BLaER1 (cell line): ENCODE measurements at regions not wholly inside any gene's neighbourhood (a gene's known extent, or its start where the extent isn't known, plus 50 kb on each side); places are given as distances from the start of the nearest gene placed in this dataset.

ENCODE experiments used
- H3K27ac ChIP-seq: shearing (Covaris generic); formaldehyde crosslinking; 2 replicates; pipeline ENCODE4 v1.8.1; 2022
- H3K27me3 ChIP-seq: shearing (Covaris generic); formaldehyde crosslinking; 2 replicates; pipeline ENCODE4 v1.8.1; 2022
- H3K36me3 ChIP-seq: shearing (Covaris generic); formaldehyde crosslinking; 2 replicates; pipeline ENCODE4 v1.8.1; 2022
- H3K4me1 ChIP-seq: shearing (Covaris generic); formaldehyde crosslinking; 2 replicates; pipeline ENCODE4 v1.8.1; 2022
- H3K4me2 ChIP-seq: shearing (Covaris generic); formaldehyde crosslinking; 2 replicates; pipeline ENCODE4 v1.8.1; 2022
- H3K4me3 ChIP-seq: shearing (Covaris generic); formaldehyde crosslinking; 2 replicates; pipeline ENCODE4 v1.8.1; 2022
- H3K9ac ChIP-seq: shearing (Covaris generic); formaldehyde crosslinking; 2 replicates; pipeline ENCODE4 v1.8.1; 2022
- H3K9me3 ChIP-seq: shearing (Covaris generic); formaldehyde crosslinking; 2 replicates; pipeline ENCODE4 v1.8.1; 2022
- H4K20me1 ChIP-seq: shearing (Covaris generic); formaldehyde crosslinking; 2 replicates; pipeline ENCODE4 v1.8.1; 2022
- Cebpa-rat ChIP-seq: shearing (Covaris generic); IDR thresholded peaks from 2 replicates; pipeline ENCODE4 v1.8.1; 2022

DNA sequence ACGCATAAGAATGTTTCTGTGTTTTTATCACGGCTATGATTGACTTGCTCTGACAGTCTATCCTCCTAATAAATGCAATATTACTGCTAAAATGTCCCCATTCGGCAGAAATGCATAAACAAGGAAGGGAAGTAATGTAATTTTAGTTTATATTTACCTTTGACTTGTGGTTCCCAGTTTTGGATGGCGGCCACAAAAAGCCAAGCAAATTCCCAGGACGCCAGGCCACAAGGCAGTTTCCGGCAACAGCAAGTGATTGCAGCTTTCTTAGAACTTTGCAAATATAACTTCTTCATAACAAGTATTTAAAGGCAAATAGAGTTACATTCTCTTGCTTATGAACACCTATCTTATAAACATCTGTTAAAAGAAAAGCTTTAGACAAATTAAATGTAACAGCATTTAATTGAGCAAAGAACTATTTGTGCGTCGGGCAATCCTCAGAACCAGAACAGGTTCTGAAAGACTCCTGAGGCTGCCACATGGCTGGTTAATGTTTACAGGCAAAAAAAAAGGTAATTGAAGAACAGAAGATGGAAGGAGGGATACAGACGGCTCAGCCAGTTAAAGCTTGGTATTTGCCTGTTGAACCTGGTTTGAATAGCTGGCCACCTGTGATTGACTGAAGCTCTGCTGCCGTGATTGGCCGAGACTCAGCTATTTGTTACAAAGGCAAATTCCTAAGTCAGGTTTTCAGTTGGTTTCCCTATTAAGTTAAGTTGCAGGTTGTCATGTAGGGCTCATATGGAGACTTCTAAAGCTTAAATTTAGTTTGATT is 80.8 kb downstream of the C21orf91 start:
- Histone ChIP-seq H3K4me1 (no peaks in the 10 kb centered on the region), H3K36me3 (no peaks in the 10 kb centered on the region), H3K9me3 (0 out of 2 replicates have a peak, but pooled peaks cover 4% of the 10 kb centered on the region), H3K27ac (no peak overlapping the region), H3K4me2 (no peak overlapping the region), H4K20me1 (no peaks in the 10 kb centered on the region), H3K9ac (no peak overlapping the region), H3K4me3 (no peak overlapping the region), H3K27me3 (no peaks in the 10 kb centered on the region)
- TF ChIP-seq Cebpa-rat = no peak

DNA sequence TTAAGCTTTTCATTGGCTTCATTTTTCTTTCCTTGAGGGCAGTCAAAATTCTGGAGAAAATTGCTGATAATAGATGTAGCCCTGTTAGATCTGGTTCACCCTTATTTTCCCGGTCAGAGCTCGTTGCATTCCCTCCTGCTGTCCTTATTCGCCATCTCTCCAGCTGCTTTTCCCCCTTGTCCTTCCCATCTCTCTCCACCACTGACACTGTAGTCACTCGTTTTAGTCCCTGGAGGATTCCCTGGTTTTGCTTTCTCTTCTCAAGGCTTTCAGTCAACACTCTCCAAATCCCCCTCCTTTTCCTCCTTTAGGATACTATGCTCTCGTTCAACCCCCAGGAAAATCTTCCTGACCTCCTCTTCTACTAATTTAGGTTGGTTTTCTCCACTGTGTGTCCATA is 83.1 kb downstream of the C21orf91 start:
- H3K4me1 ChIP-seq = no peaks in the 10 kb centered on the region
- no peaks in the 10 kb centered on the region for H3K9me3 ChIP-seq
- no peak overlapping the region for H3K27ac ChIP-seq
- H3K4me3 ChIP-seq = no peak overlapping the region
- H4K20me1 ChIP-seq = no peaks in the 10 kb centered on the region
- no peak for TF ChIP-seq Cebpa-rat
- H3K9ac ChIP-seq = no peak overlapping the region
- no peaks in the 10 kb centered on the region for H3K27me3 ChIP-seq
- no peak overlapping the region for H3K4me2 ChIP-seq
- no peaks in the 10 kb centered on the region for H3K36me3 ChIP-seq

GRCh38 chr21:17733209-17733608 is 85.9 kb downstream of the C21orf91 start:
- Histone ChIP-seq H3K4me2 (no peak overlapping the region), H3K27me3 (no peaks in the 10 kb centered on the region), H3K4me1 (no peaks in the 10 kb centered on the region), H3K4me3 (no peak overlapping the region), H3K36me3 (no peaks in the 10 kb centered on the region), H3K9me3 (no peaks in the 10 kb centered on the region), H3K27ac (no peak overlapping the region), H4K20me1 (no peaks in the 10 kb centered on the region), H3K9ac (no peak overlapping the region)
- TF ChIP-seq Cebpa-rat = peak; percentile 57; the same call in 1 of the 2 replicates

- Histone ChIP-seq H3K4me1 (no peaks in the 10 kb centered on the region), H3K9ac (no peak overlapping the region)
Observed at GRCh38 chr21:17732306-17732705, 86.8 kb downstream of the C21orf91 start.

DNA sequence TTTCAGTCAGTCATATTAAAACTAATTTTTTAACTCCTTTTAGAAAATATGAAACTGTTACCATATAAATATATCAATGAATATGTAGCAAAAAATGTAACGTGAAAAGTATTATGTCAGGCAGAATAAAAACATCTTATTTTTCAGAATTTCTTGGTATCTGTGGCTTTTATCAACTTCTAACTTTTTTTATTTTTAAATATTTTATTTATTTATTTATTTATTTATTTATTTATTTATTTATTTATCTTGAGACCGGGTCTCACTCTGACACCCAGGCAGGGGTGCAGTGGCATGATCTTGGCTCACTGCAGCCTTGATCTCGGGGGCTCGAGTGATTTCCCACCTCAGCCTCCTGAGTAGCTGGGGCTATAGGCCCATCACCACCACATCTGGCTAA is 87.6 kb downstream of the C21orf91 start:
- Histone ChIP-seq H3K4me3 (no peak overlapping the region), H3K27me3 (no peaks in the 10 kb centered on the region), H3K36me3 (no peaks in the 10 kb centered on the region), H3K4me2 (no peak overlapping the region), H3K9ac (no peak overlapping the region), H3K9me3 (no peaks in the 10 kb centered on the region), H3K4me1 (no peaks in the 10 kb centered on the region), H4K20me1 (no peaks in the 10 kb centered on the region), H3K27ac (no peak overlapping the region)
- TF ChIP-seq Cebpa-rat = no peak

More at GRCh38 chr21:17732306-17732705, 86.8 kb downstream of the C21orf91 start:
- no peaks in the 10 kb centered on the region for H3K9me3 ChIP-seq
- no peaks in the 10 kb centered on the region for H3K36me3 ChIP-seq
- H3K4me2 ChIP-seq = no peak overlapping the region
- H4K20me1 ChIP-seq = no peaks in the 10 kb centered on the region
- no peak overlapping the region for H3K4me3 ChIP-seq
- H3K27ac ChIP-seq = no peak overlapping the region
- no peaks in the 10 kb centered on the region for H3K27me3 ChIP-seq
- TF ChIP-seq Cebpa-rat = no peak

DNA sequence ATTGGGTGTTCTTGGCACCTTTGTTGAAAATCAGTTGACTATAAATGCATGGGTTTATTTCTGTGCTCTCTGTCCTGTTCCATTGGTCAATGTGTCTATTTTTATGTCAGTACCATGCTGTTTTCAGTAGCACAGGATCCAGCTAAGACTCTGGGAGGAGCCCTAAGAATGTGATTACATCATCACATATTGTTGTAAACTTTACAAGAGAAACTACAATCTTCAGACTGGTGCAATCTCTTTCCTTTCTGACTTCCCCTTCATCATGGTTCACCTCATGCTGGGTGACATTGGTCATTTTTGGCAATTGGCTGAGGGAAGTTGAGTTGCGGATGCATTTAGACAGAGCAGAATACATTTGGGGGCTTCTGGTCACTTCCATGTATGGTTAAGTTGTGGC is 88.4 kb downstream of the C21orf91 start:
- Histone ChIP-seq H4K20me1 (no peaks in the 10 kb centered on the region), H3K4me2 (no peak overlapping the region), H3K27me3 (no peaks in the 10 kb centered on the region), H3K36me3 (no peaks in the 10 kb centered on the region), H3K4me1 (no peaks in the 10 kb centered on the region), H3K9me3 (no peaks in the 10 kb centered on the region), H3K27ac (no peak overlapping the region), H3K4me3 (no peak overlapping the region), H3K9ac (no peak overlapping the region)
- TF ChIP-seq Cebpa-rat = no peak

GRCh38 chr21:17729455-17729854 is 89.7 kb downstream of the C21orf91 start:
- Histone ChIP-seq H3K4me1 (no peaks in the 10 kb centered on the region), H3K4me3 (no peak overlapping the region), H3K4me2 (no peak overlapping the region), H3K27me3 (no peaks in the 10 kb centered on the region), H3K9me3 (no peaks in the 10 kb centered on the region; the same call in 1 of the 2 replicates), H3K9ac (no peak overlapping the region), H4K20me1 (no peaks in the 10 kb centered on the region), H3K27ac (no peak overlapping the region), H3K36me3 (no peaks in the 10 kb centered on the region)
- TF ChIP-seq Cebpa-rat = no peak

GRCh38 chr21:17727361-17727760 is 91.8 kb downstream of the C21orf91 start:
- H3K4me2 ChIP-seq = no peak overlapping the region
- H4K20me1 ChIP-seq = no peaks in the 10 kb centered on the region
- no peaks in the 10 kb centered on the region for H3K4me1 ChIP-seq
- no peaks in the 10 kb centered on the region; the same call in 1 of the 2 replicates for H3K9me3 ChIP-seq
- H3K36me3 ChIP-seq = no peaks in the 10 kb centered on the region
- no peak for TF ChIP-seq Cebpa-rat
- no peak overlapping the region for H3K4me3 ChIP-seq
- no peak overlapping the region for H3K27ac ChIP-seq
- H3K9ac ChIP-seq = no peak overlapping the region
- H3K27me3 ChIP-seq = no peaks in the 10 kb centered on the region

- no peak overlapping the region for H3K9ac ChIP-seq
Observed at GRCh38 chr21:17726047-17726829, 92.9 kb downstream of the C21orf91 start.

DNA sequence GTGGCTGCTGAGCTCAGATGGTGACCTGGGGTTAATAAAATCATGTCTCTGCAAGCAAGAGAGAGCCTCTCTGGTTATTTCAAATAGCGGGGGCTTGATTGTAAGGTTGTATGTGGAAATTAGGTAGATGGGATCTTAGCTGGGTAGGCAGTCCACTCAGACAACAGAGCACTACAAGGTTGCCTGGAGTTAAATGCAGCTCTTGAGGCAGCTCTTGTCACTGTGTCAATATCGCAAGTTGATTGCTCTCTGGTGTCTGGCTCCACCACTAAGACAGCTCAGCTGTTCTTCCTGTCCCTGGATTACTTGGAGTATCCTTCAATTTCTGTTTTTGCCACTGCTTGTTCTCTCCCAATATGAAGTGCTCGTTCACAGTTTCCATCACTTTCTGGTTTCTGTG is 93.8 kb downstream of the C21orf91 start:
- Histone ChIP-seq H3K9ac (no peak overlapping the region), H3K36me3 (no peaks in the 10 kb centered on the region), H3K4me3 (no peak overlapping the region), H3K9me3 (no peaks in the 10 kb centered on the region; the same call in 1 of the 2 replicates), H3K4me2 (no peak overlapping the region), H4K20me1 (no peaks in the 10 kb centered on the region), H3K4me1 (no peaks in the 10 kb centered on the region), H3K27me3 (no peaks in the 10 kb centered on the region), H3K27ac (no peak overlapping the region)
- no peak for TF ChIP-seq Cebpa-rat

More at GRCh38 chr21:17726047-17726829, 92.9 kb downstream of the C21orf91 start:
- Histone ChIP-seq H3K4me3 (no peak overlapping the region), H4K20me1 (no peaks in the 10 kb centered on the region), H3K36me3 (no peaks in the 10 kb centered on the region), H3K4me1 (no peaks in the 10 kb centered on the region), H3K9me3 (no peaks in the 10 kb centered on the region; the same call in 1 of the 2 replicates), H3K27me3 (no peaks in the 10 kb centered on the region), H3K4me2 (no peak overlapping the region), H3K27ac (no peak overlapping the region)
- no peak for TF ChIP-seq Cebpa-rat
